T-helper 2 cell (primary cell): ENCODE measurements at regions not wholly inside any gene's neighbourhood (a gene's known extent, or its start where the extent isn't known, plus 50 kb on each side); places are given as distances from the start of the nearest gene placed in this dataset.
"Not testable (repeated sequence)": the region's sequence is repeated elsewhere in the genome, so short reads cannot be mapped to it uniquely, and the experiment has no call there.

ENCODE experiments used
- DNase-seq, 5 experiments: peaks; one replicate each; pipeline versions ENCODE4 v3.0.0 to v3.0.0-alpha.2; 2012 to 2022

- DNase-seq, result no peak
These were observed 134.9 kb downstream of the RHOU start for GRCh38 chr1:228870041-228870713.

- no peak for DNase-seq
These were observed 136.2 kb downstream of the RHOU start for GRCh38 chr1:228871314-228872061.

- DNase-seq, result no peak
These were observed 136.8 kb downstream of the RHOU start for GRCh38 chr1:228872080-228872479.

- DNase-seq, result no peak
These were observed 138.4 kb downstream of the RHOU start for GRCh38 chr1:228873709-228874108.

- DNase-seq, result no peak
These were observed 140.5 kb downstream of the RHOU start for GRCh38 chr1:228875741-228876140.

- no peak for DNase-seq
These were observed 140.9 kb downstream of the RHOU start for GRCh38 chr1:228876187-228876586.

GRCh38 chr1:228879164-228879563 is 143.9 kb downstream of the RHOU start:
- no peak for DNase-seq

GRCh38 chr1:228882041-228882770 is 146.9 kb downstream of the RHOU start:
- no peak for DNase-seq

- DNase-seq, result peak in 1 of 5 experiments; percentile 45
These were observed 147.6 kb downstream of the RHOU start for GRCh38 chr1:228882771-228883450.

GRCh38 chr1:228883535-228883934 is 148.3 kb downstream of the RHOU start:
- no peak for DNase-seq

GRCh38 chr1:228884196-228884595 is 148.9 kb downstream of the RHOU start:
- no peak for DNase-seq

GRCh38 chr1:228884615-228885566 is 149.6 kb downstream of the RHOU start:
- DNase-seq, result no peak

GRCh38 chr1:228885845-228886244 is 150.6 kb downstream of the RHOU start:
- no peak for DNase-seq

- DNase-seq, result no peak
These were observed 151.8 kb downstream of the RHOU start for GRCh38 chr1:228887101-228887500.

- no peak for DNase-seq
These were observed 152.7 kb downstream of the RHOU start for GRCh38 chr1:228887960-228888359.

- DNase-seq, result no peak
These were observed 154.0 kb downstream of the RHOU start for GRCh38 chr1:228889289-228889688.

- no peak for DNase-seq
These were observed 156.2 kb downstream of the RHOU start for GRCh38 chr1:228891272-228892034.

GRCh38 chr1:228892200-228892599 is 156.9 kb downstream of the RHOU start:
- DNase-seq, result not testable (repeated sequence)

- DNase-seq, result no peak
These were observed 159.2 kb downstream of the RHOU start for GRCh38 chr1:228894442-228894989.

- no peak for DNase-seq
These were observed 162.6 kb downstream of the RHOU start for GRCh38 chr1:228897901-228898300.

GRCh38 chr1:228898582-228898992 is 163.3 kb downstream of the RHOU start:
- DNase-seq, result no peak
